ENCODE measurements at regions not wholly inside any gene's neighbourhood (a gene's known extent, or its start where the extent isn't known, plus 50 kb on each side); places are given as distances from the start of the nearest gene placed in this dataset.

DNA sequence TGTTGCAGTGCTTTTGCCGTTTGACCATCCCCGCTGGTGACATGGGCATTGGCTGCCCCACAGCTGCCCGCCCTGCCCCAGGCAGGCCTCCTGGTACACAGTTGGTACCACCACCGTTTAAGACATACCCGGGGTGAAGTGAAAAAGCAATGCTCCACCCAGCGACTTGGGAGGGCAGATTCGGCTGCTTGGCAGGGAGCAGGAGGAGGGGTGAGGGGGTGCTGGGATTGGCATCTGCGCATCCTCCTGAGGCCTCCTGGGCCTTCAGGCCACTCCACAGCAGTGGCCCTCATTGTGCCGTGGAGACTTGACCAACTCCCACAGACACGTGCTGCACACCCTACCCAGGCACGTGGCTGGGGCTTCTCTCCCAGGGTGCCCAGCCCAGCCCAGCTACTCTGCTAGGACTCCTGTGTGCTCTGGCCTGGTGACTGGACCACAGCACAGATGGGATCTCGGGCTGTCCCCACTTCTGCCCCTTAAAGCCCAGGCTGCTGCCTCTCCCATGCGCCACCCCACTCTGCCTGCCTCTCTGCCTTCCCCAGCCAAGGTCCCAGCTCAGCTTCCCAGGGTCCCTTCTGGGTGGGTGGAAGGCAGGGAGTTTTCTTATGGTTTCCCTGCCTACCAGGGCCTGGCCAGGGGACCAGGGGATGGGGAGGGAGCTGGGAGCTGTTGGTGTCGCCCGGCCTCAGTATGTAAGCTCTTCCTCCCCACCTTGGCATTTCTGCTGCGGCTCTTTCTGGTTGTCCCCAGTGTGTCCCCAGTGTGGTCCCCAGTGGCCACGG lies 157.0 kb upstream of the HS6ST1 start:
- TF ChIP-seq, protein P1, sequence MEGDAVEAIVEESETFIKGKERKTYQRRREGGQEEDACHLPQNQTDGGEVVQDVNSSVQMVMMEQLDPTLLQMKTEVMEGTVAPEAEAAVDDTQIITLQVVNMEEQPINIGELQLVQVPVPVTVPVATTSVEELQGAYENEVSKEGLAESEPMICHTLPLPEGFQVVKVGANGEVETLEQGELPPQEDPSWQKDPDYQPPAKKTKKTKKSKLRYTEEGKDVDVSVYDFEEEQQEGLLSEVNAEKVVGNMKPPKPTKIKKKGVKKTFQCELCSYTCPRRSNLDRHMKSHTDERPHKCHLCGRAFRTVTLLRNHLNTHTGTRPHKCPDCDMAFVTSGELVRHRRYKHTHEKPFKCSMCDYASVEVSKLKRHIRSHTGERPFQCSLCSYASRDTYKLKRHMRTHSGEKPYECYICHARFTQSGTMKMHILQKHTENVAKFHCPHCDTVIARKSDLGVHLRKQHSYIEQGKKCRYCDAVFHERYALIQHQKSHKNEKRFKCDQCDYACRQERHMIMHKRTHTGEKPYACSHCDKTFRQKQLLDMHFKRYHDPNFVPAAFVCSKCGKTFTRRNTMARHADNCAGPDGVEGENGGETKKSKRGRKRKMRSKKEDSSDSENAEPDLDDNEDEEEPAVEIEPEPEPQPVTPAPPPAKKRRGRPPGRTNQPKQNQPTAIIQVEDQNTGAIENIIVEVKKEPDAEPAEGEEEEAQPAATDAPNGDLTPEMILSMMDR (IDR thresholded peaks at IDR 0.05): no peak
- no peak for TF ChIP-seq POLR2A (IDR thresholded peaks at IDR 0.05)

All from thyroid gland (tissue), 4 donors.